ENCODE measurements at regions not wholly inside any gene's neighbourhood (a gene's known extent, or its start where the extent isn't known, plus 50 kb on each side); places are given as distances from the start of the nearest gene placed in this dataset.

DNA sequence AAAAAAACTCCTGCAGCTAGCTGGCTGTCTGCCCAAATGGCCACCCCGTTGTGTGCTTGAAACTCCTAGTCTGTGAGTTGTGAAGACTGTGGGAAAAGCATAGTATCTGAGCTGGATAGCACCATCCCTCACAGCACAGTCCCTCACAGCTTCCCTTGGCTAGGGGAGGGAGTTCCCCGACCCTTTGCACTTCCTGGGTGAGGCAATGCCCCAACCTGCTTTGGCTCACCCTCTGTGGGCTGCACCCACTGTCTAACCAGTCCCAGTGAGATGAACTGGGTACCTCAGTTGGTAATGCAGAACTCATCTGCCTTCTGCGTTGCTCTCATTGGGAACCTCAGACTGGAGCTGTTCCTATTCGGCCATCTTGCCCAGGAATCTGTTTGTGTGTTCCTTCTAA lies 260.6 kb upstream of the STXBP5 start:
- DNase-seq, result no peak
- Histone ChIP-seq H3K36me3 (replicated peaks in 1 of 2) (no peaks in the 10 kb centered on the region), H3K4me3 (no peak overlapping the region), H3K27me3 (no peaks in the 10 kb centered on the region), H3K27ac (no peak overlapping the region), H3K9me3 (replicated peaks in 1 of 3) (no peaks in the 10 kb centered on the region), H3K4me1 (replicated peaks in 1 of 2) (no peaks in the 10 kb centered on the region)
- intact Hi-C loops (cut with DNase I), result no loop called here
- TF ChIP-seq, protein P1, sequence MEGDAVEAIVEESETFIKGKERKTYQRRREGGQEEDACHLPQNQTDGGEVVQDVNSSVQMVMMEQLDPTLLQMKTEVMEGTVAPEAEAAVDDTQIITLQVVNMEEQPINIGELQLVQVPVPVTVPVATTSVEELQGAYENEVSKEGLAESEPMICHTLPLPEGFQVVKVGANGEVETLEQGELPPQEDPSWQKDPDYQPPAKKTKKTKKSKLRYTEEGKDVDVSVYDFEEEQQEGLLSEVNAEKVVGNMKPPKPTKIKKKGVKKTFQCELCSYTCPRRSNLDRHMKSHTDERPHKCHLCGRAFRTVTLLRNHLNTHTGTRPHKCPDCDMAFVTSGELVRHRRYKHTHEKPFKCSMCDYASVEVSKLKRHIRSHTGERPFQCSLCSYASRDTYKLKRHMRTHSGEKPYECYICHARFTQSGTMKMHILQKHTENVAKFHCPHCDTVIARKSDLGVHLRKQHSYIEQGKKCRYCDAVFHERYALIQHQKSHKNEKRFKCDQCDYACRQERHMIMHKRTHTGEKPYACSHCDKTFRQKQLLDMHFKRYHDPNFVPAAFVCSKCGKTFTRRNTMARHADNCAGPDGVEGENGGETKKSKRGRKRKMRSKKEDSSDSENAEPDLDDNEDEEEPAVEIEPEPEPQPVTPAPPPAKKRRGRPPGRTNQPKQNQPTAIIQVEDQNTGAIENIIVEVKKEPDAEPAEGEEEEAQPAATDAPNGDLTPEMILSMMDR (IDR thresholded peaks at IDR 0.05), result no peak
- TF ChIP-seq POLR2A (IDR thresholded peaks at IDR 0.05), result no peak
- 89 to 96% (median 93%) methylated on average over 2 to 4 of the region's 4 CpGs for WGBS, 4 donors

DNA sequence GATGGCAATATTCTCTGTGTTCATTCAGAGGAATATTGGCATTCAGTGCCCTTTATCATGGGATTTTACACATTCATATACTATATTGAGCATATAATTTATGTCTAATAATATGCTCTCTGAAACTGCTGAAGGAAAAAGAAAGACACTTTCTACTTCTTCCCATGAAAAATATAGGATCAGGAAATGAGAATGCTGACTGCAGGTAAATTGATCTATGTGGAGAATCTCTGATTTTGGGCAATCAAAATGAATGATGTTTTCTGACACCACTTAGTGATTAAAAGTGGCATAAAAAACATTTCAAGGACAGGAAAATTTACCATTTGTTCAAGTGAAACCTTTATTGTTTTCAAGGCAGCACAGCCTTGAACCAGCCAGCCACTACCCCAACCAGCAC lies 260.1 kb upstream of the STXBP5 start:
- H3K36me3 ChIP-seq (replicated peaks in 1 of 2), result no peaks in the 10 kb centered on the region
- TF ChIP-seq, protein P1 (IDR thresholded peaks at IDR 0.05), result no peak
- TF ChIP-seq POLR2A (IDR thresholded peaks at IDR 0.05), result no peak
- no peak overlapping the region for H3K27ac ChIP-seq
- no peaks in the 10 kb centered on the region for H3K9me3 ChIP-seq (replicated peaks in 1 of 3)
- no peaks in the 10 kb centered on the region for H3K4me1 ChIP-seq (replicated peaks in 1 of 2)
- no peak for DNase-seq
- no peaks in the 10 kb centered on the region for H3K27me3 ChIP-seq
- intact Hi-C loops (cut with DNase I), result no loop called here
- H3K4me3 ChIP-seq, result no peak overlapping the region

DNA sequence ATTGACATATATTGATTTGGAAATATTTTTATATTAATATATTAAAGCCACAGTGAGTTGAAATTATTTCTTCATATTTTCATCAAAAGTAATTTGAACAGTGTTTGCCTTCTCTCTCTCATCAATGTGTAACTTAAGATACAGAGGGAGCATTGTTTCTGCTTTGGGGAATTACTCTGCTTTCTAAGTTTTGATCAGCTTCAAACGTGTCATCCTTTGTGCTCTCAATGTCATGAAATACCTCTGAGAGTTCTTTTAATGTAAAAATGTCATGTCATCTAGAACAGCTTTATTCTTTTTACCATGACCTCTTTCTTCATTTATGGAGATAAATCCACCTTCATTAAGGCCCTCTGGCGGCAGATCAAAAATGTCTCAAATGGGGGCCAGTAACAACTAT lies 259.4 kb upstream of the STXBP5 start:
- no peaks in the 10 kb centered on the region for H3K4me1 ChIP-seq (replicated peaks in 1 of 2)
- DNase-seq, result no peak
- no peak for TF ChIP-seq POLR2A (IDR thresholded peaks at IDR 0.05)
- no peak overlapping the region for H3K27ac ChIP-seq
- no peaks in the 10 kb centered on the region for H3K9me3 ChIP-seq (replicated peaks in 1 of 3)
- H3K27me3 ChIP-seq, result no peaks in the 10 kb centered on the region
- no peaks in the 10 kb centered on the region for H3K36me3 ChIP-seq (replicated peaks in 1 of 2)
- WGBS, 4 donors, result 68 to 77% (median 71%) methylated on average over 2 of the region's 2 CpGs
- H3K4me3 ChIP-seq, result no peak overlapping the region
- intact Hi-C loops (cut with DNase I), result no loop called here

DNA sequence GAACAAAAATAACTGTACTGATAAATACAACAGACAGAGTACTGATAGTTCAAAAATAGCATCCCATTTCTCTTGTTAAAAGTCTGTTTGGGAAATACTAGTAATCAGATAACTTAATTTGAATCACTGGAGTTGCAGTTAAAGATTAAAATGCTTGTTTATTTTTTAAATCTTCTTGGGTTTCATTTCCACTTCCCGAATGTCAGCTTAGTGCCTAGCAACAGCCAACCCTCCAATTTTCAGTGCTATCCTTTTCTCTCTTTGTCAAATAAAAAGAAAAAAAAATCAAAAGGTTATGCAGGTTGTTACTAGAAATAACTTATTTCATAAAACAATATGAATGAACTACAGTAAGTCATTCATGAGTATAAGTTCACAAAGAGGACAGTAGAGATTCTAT lies 257.7 kb upstream of the STXBP5 start:
- 58 to 67% (median 64%) methylated on average over 1 of the region's 1 CpG for WGBS, 4 donors
- TF ChIP-seq, protein P1 (IDR thresholded peaks at IDR 0.05), result no peak
- TF ChIP-seq POLR2A (IDR thresholded peaks at IDR 0.05), result no peak
- no peak for DNase-seq
- Histone ChIP-seq H3K27me3 (no peaks in the 10 kb centered on the region), H3K9me3 (replicated peaks in 1 of 3) (no peaks in the 10 kb centered on the region), H3K27ac (no peak overlapping the region), H3K36me3 (replicated peaks in 1 of 2) (no peaks in the 10 kb centered on the region), H3K4me3 (no peak overlapping the region), H3K4me1 (replicated peaks in 1 of 2) (no peaks in the 10 kb centered on the region)
- intact Hi-C loops (cut with DNase I), result no loop called here

DNA sequence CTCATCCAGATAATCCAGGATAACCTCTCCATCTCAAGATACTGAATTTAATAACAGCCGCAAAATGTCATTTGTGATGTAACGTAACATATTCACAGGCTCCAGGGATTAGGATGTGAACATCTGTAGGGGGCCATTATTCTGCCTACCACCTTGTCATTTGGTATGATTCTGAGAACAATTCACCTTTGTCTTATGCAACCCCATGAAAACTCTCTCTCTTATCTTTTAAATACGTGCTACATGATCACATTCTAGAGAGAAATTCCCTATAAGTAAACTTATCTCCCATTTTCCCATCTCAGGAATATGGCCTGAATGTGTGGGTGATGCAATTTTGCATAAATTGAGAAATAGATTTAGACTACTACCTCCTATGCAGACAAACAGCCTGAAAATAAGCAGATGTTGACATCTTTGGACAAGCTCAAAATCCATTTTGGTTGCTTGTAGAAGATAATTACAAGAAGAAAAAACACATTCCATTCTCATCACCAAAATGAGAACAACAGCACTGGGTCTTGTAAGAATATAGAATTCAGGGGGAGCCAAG lies 255.4 kb upstream of the STXBP5 start:
- no peak for DNase-seq
- H3K36me3 ChIP-seq (replicated peaks in 1 of 2), result no peaks in the 10 kb centered on the region
- H3K4me3 ChIP-seq, result no peak overlapping the region
- H3K4me1 ChIP-seq (replicated peaks in 1 of 2), result no peaks in the 10 kb centered on the region
- H3K27ac ChIP-seq, result no peak overlapping the region
- H3K9me3 ChIP-seq (replicated peaks in 1 of 3), result no peaks in the 10 kb centered on the region
- H3K27me3 ChIP-seq, result no peaks in the 10 kb centered on the region
- TF ChIP-seq POLR2A (IDR thresholded peaks at IDR 0.05), result no peak
- TF ChIP-seq, protein P1 (IDR thresholded peaks at IDR 0.05), result no peak
- 93 to 99% (median 96%) methylated on average over 3 of the region's 3 CpGs for WGBS, 4 donors
- intact Hi-C loops (cut with DNase I), result no loop called here
